ENCODE measurements at regions not wholly inside any gene's neighbourhood (a gene's known extent, or its start where the extent isn't known, plus 50 kb on each side); places are given as distances from the start of the nearest gene placed in this dataset.

GRCh38 chr15:66873856-66874255 lies 171.8 kb downstream of the SMAD6 start:
- Histone ChIP-seq H3K4ac (ENCODE audit: low read depth, low read length) (no peak overlapping the region), H2AFZ (replicated peaks; ENCODE audit: low read length, poor library complexity) (no peak overlapping the region), H3K27me3 (ENCODE audit: control insufficient read depth, insufficient read depth, low read length) (peaks cover 5% of the 10 kb centered on the region), H2BK5ac (ENCODE audit: low read depth, low read length, poor library complexity, severe bottlenecking) (no peak overlapping the region), H3K4me3 (ENCODE audit: insufficient read depth, low read depth, low read length) (no peak overlapping the region), H4K20me1 (ENCODE audit: insufficient read depth, low read length) (peaks cover 9% of the 10 kb centered on the region; the same call in 1 of the 2 replicates), H3K56ac (ENCODE audit: extremely low read depth, insufficient read depth, low read length) (no peak overlapping the region), H3K23ac (ENCODE audit: low read depth, low read length) (no peak overlapping the region; the same call in 1 of the 2 replicates), H3K36me3 (ENCODE audit: control insufficient read depth, insufficient read depth, low read length) (no peaks in the 10 kb centered on the region), H4K5ac (ENCODE audit: low read depth, low read length) (no peak overlapping the region), H3K18ac (ENCODE audit: low read depth, low read length) (no peak overlapping the region), H3K79me1 (ENCODE audit: low read depth in 1 of 2, low read length in 2 of 2) (peaks cover 0 to 3% of the 10 kb centered on the region in 2 experiments; a peak in 1 of 4 replicates), H4K8ac (ENCODE audit: low read depth in 2 of 2, low read length in 2 of 2) (no peak overlapping the region), H3K9me1 (ENCODE audit: insufficient read depth, low read length) (peaks cover 14% of the 10 kb centered on the region; the same call in 1 of the 2 replicates), H3K4me1 (ENCODE audit: control insufficient read depth, insufficient read depth, low read length) (no peaks in the 10 kb centered on the region), H2AK9ac (replicated peaks; ENCODE audit: low read depth, low read length, poor library complexity) (no peak overlapping the region), H3K4me2 (ENCODE audit: low read depth, low read length) (no peak overlapping the region), H2BK20ac (ENCODE audit: low read depth, low read length) (no peak overlapping the region), H2AK5ac (ENCODE audit: low read depth, low read length) (no peak overlapping the region), H3K9me3 (ENCODE audit: control insufficient read depth, insufficient read depth, low read length) (no peaks in the 10 kb centered on the region), H3K9ac (ENCODE audit: low read depth, low read length) (no peak overlapping the region), H2BK15ac (ENCODE audit: low read depth, low read length) (no peak overlapping the region), H2BK120ac (ENCODE audit: low read depth, low read length) (no peak overlapping the region), H3K27ac (ENCODE audit: insufficient read depth, low read length) (no peak overlapping the region), H3K14ac (replicated peaks; ENCODE audit: low read depth, low read length) (no peak overlapping the region; the same call in 1 of the 2 replicates), H4K91ac (ENCODE audit: insufficient read depth, low read depth, low read length) (no peak overlapping the region)
- WGBS, 2 experiments (ENCODE audit: extremely low coverage in 2 of 2, insufficient read length in 1 of 2): 100% methylated on average over 1 of the region's 6 CpGs; no CpG with 5 or more reads in 1 of the 2 experiments
- dilution Hi-C loops (cut with HindIII; ENCODE audit: low sequenced_read_pairs, unreplicated experiment) (no loop called here), intact Hi-C loops (cut with micrococcal nuclease) (no loop called here), in situ Hi-C loops (cut with MboI; ENCODE audit: low sequenced_read_pairs) (loop anchor here (25.0 kb wide), 1 partner anchor 512 kb away; the partner anchor contains the start of gene TIPIN)
- ATAC-seq (ENCODE audit: low read depth): no peak
- no peak for TF ChIP-seq CHD1 (IDR thresholded peaks at IDR 0.05; ENCODE audit: low read depth, low read length)
- TF ChIP-seq POLR2A (IDR thresholded peaks at IDR 0.05; ENCODE audit: low read depth, low read length): no peak
- no peak for TF ChIP-seq SMC3 (IDR thresholded peaks at IDR 0.05; ENCODE audit: low read depth, low read length)
- no peak for TF ChIP-seq RFX5 (IDR thresholded peaks at IDR 0.05; ENCODE audit: low read depth, low read length)
- no peak for TF ChIP-seq ELK1 (IDR thresholded peaks at IDR 0.05; ENCODE audit: borderline replicate concordance, low read depth, low read length)
- no peak for TF ChIP-seq CTCF (conservative IDR thresholded peaks at IDR 0.05; ENCODE audit: low read depth, low read length)
- no peak for TF ChIP-seq NFE2L2 (IDR thresholded peaks at IDR 0.05; ENCODE audit: low read depth, low read length)
- no peak for TF ChIP-seq FOS (IDR thresholded peaks at IDR 0.05; ENCODE audit: low read depth, low read length)
- no TSS peak for BruUV-seq (replicated peaks)
- ChIA-PET POLR2A (ENCODE audit: unreplicated experiment) (no interaction called here), CTCF (no interaction called here)
- DNase-seq: no peak
